Sigmoid colon (tissue), 4 donors: ENCODE measurements at regions not wholly inside any gene's neighbourhood (a gene's known extent, or its start where the extent isn't known, plus 50 kb on each side); places are given as distances from the start of the nearest gene placed in this dataset.

Source experiments
- EP300 ChIP-seq, 4 donors: sonication (generic); formaldehyde crosslinking; IDR thresholded peaks; one replicate each; pipeline ENCODE4 v1.6.1; 2017; ENCODE audit warnings: antibody characterized with exemption in 4 of 4
- POLR2A ChIP-seq, 2 donors: fragments of 450-650 bp; IDR thresholded peaks; one replicate each; pipeline ENCODE4 v1.6.1; 2016; ENCODE audit warnings: antibody characterized with exemption in 2 of 2, mild to moderate bottlenecking in 2 of 2, moderate library complexity in 2 of 2
- POLR2AphosphoS5 ChIP-seq, 4 donors: sonication (generic); formaldehyde crosslinking; IDR thresholded peaks; one replicate each; pipeline ENCODE4 v1.6.1; 2017; ENCODE audit warnings: antibody characterized with exemption in 4 of 4
- TF ChIP-seq, protein P1 (sequence below), 4 experiments: fragments of 450-650 bp in 3 of 4; fragments of 200-600 bp in 1 of 4; IDR thresholded peaks; one replicate each; pipeline ENCODE4 v1.5.1; 2016 to 2019; ENCODE audit warnings: antibody characterized with exemption in 4 of 4, mild to moderate bottlenecking in 3 of 4, moderate library complexity in 2 of 4

- TF ChIP-seq POLR2A (IDR thresholded peaks at IDR 0.05) = no peak
- TF ChIP-seq, protein P1, sequence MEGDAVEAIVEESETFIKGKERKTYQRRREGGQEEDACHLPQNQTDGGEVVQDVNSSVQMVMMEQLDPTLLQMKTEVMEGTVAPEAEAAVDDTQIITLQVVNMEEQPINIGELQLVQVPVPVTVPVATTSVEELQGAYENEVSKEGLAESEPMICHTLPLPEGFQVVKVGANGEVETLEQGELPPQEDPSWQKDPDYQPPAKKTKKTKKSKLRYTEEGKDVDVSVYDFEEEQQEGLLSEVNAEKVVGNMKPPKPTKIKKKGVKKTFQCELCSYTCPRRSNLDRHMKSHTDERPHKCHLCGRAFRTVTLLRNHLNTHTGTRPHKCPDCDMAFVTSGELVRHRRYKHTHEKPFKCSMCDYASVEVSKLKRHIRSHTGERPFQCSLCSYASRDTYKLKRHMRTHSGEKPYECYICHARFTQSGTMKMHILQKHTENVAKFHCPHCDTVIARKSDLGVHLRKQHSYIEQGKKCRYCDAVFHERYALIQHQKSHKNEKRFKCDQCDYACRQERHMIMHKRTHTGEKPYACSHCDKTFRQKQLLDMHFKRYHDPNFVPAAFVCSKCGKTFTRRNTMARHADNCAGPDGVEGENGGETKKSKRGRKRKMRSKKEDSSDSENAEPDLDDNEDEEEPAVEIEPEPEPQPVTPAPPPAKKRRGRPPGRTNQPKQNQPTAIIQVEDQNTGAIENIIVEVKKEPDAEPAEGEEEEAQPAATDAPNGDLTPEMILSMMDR (IDR thresholded peaks at IDR 0.05) = no peak
- TF ChIP-seq EP300 (IDR thresholded peaks at IDR 0.05) = no peak
- no peak for TF ChIP-seq POLR2AphosphoS5 (IDR thresholded peaks at IDR 0.05)
These were observed 383.7 kb upstream of the IRAK1BP1 start for GRCh38 chr6:78483553-78484197.
